ENCODE measurements at regions not wholly inside any gene's neighbourhood (a gene's known extent, or its start where the extent isn't known, plus 50 kb on each side); places are given as distances from the start of the nearest gene placed in this dataset.

- TF ChIP-seq CTCF (IDR thresholded peaks at IDR 0.05) = no peak
- TF ChIP-seq RCOR1 (IDR thresholded peaks at IDR 0.05; ENCODE audit: low read length) = no peak
- TF ChIP-seq POLR2AphosphoS5 (IDR thresholded peaks at IDR 0.05; ENCODE audit: low read depth, low read length) = no peak
- no peak for TF ChIP-seq ZBTB33 (IDR thresholded peaks at IDR 0.05; ENCODE audit: borderline replicate concordance, low read depth)
- TF ChIP-seq EZH2phosphoT487 (IDR thresholded peaks at IDR 0.05; ENCODE audit: borderline replicate concordance, low read depth) = no peak
- no peak for TF ChIP-seq TAF1 (IDR thresholded peaks at IDR 0.05; ENCODE audit: borderline replicate concordance, low read depth, low read length)
- TF ChIP-seq SMC3 (IDR thresholded peaks at IDR 0.05; ENCODE audit: low read depth, low read length) = no peak
- no peak for TF ChIP-seq YY1 (IDR thresholded peaks at IDR 0.05; ENCODE audit: low read depth)
- no peak for TF ChIP-seq USF2 (IDR thresholded peaks at IDR 0.05; ENCODE audit: borderline replicate concordance, low read depth, low read length)
- TF ChIP-seq FOSL2 (IDR thresholded peaks at IDR 0.05; ENCODE audit: borderline replicate concordance, low read depth) = no peak
- no peak for TF ChIP-seq NRF1 (IDR thresholded peaks at IDR 0.05; ENCODE audit: low read depth, low read length)
- TF ChIP-seq REST (IDR thresholded peaks at IDR 0.05; ENCODE audit: low read depth, low read length) = no peak
Measured at GRCh38 chr10:120005207-120006201, 113.0 kb downstream of the SEC23IP start.
